HG03097 (cell line): ENCODE measurements at regions not wholly inside any gene's neighbourhood (a gene's known extent, or its start where the extent isn't known, plus 50 kb on each side); places are given as distances from the start of the nearest gene placed in this dataset.
"Not testable (repeated sequence)": the region's sequence is repeated elsewhere in the genome, so short reads cannot be mapped to it uniquely, and the experiment has no call there.

ENCODE experiments used
- ATAC-seq: cut with Tn5 transposase; IDR thresholded peaks from one replicate; pipeline ENCODE4 v1.9.1; 2021; ENCODE audit not compliant: unreplicated experiment, low FRiP score

GRCh38 chr14:105938959-105939358, 412.6 kb downstream of the TMEM121 start:
- ATAC-seq = no peak

- no peak for ATAC-seq
These were observed 413.6 kb downstream of the TMEM121 start for GRCh38 chr14:105939810-105940508.

GRCh38 chr14:105940534-105941225, 414.3 kb downstream of the TMEM121 start:
- no peak for ATAC-seq

GRCh38 chr14:105941226-105942166, 415.1 kb downstream of the TMEM121 start:
- ATAC-seq = no peak

GRCh38 chr14:105942725-105943124, 416.3 kb downstream of the TMEM121 start:
- not testable (repeated sequence) for ATAC-seq

GRCh38 chr14:105943973-105944602, 417.7 kb downstream of the TMEM121 start:
- ATAC-seq = no peak

GRCh38 chr14:105944632-105945610, 418.5 kb downstream of the TMEM121 start:
- ATAC-seq = no peak

GRCh38 chr14:105945896-105946295, 419.5 kb downstream of the TMEM121 start:
- ATAC-seq = no peak

GRCh38 chr14:105947599-105947998, 421.2 kb downstream of the TMEM121 start:
- ATAC-seq = no peak

GRCh38 chr14:105948955-105949354, 422.6 kb downstream of the TMEM121 start:
- ATAC-seq = not testable (repeated sequence)

GRCh38 chr14:105950364-105950892, 424.0 kb downstream of the TMEM121 start:
- not testable (repeated sequence) for ATAC-seq

GRCh38 chr14:105951399-105951798, 425.0 kb downstream of the TMEM121 start:
- no peak for ATAC-seq

- no peak for ATAC-seq
These were observed 425.8 kb downstream of the TMEM121 start for GRCh38 chr14:105952222-105952621.

GRCh38 chr14:105952826-105953225, 426.4 kb downstream of the TMEM121 start:
- ATAC-seq = no peak

GRCh38 chr14:105961625-105962024, 435.2 kb downstream of the TMEM121 start:
- ATAC-seq = not testable (repeated sequence)

GRCh38 chr14:105962532-105962931, 436.1 kb downstream of the TMEM121 start:
- ATAC-seq = no peak

GRCh38 chr14:105968291-105968690, 441.9 kb downstream of the TMEM121 start:
- no peak for ATAC-seq

- not testable (repeated sequence) for ATAC-seq
These were observed 442.6 kb downstream of the TMEM121 start for GRCh38 chr14:105969026-105969425.

GRCh38 chr14:105970821-105971220, 444.4 kb downstream of the TMEM121 start:
- ATAC-seq = not testable (repeated sequence)
